ENCODE measurements at regions not wholly inside any gene's neighbourhood (a gene's known extent, or its start where the extent isn't known, plus 50 kb on each side); places are given as distances from the start of the nearest gene placed in this dataset.
A peak's percentile ranks its signal among the peaks of the same experiment; 100 is the strongest.

- Histone ChIP-seq H3K9ac (replicated peaks in 1 of 4; ENCODE audit: extremely low read depth in 1 of 4, low read depth in 3 of 4, low read length in 3 of 4) (no peak overlapping the region), H2BK120ac (replicated peaks; ENCODE audit: low read depth, low read length) (no peak overlapping the region), H4K5ac (ENCODE audit: insufficient read length, low read depth, low read length) (no peak overlapping the region), H3K36me3 (ENCODE audit: control insufficient read depth in 2 of 4, insufficient read depth in 4 of 4, low read length in 3 of 4) (no peaks in the 10 kb centered on the region), H4K91ac (replicated peaks; ENCODE audit: insufficient read length, low read length) (no peak overlapping the region), H3K27ac (ENCODE audit: low read depth, low read length) (no peak overlapping the region; the same call in 1 of the 2 replicates), H3K79me2 (ENCODE audit: control insufficient read depth in 1 of 2, insufficient read depth in 2 of 2, low read length in 2 of 2) (no peaks in the 10 kb centered on the region), H3K23ac (ENCODE audit: insufficient read length) (no peak overlapping the region), H2BK12ac (ENCODE audit: low read depth, low read length) (0 out of 2 replicates have a peak overlapping the region, but pooled peaks have one; percentile 4), H3K4me2 (ENCODE audit: insufficient read depth in 1 of 2, low read depth in 2 of 2, low read length in 2 of 2) (peak overlapping the region in 1 of 2 experiments; percentile 5; a peak in 1 of 4 replicates), H3K14ac (ENCODE audit: insufficient read length) (no peak overlapping the region), H3K4ac (replicated peaks; ENCODE audit: insufficient read length, low read depth, low read length) (no peak overlapping the region), H3K4me3 (ENCODE audit: extremely low read depth in 1 of 4, insufficient read depth in 2 of 4, low read depth in 3 of 4, low read length in 4 of 4) (no peak overlapping the region), H3K4me1 (replicated peaks in 1 of 4; ENCODE audit: control insufficient read depth in 3 of 4, insufficient read depth in 4 of 4, low read length in 3 of 4) (peaks cover 0 to 2% (median 0%) of the 10 kb centered on the region in 4 experiments; a peak in 1 of 7 replicates), H3K9me3 (ENCODE audit: insufficient read depth in 2 of 2, low read depth in 1 of 2, low read length in 1 of 2) (no peaks in the 10 kb centered on the region; a peak in 1 of 4 replicates), H2BK15ac (ENCODE audit: low read length) (no peak overlapping the region), H4K20me1 (replicated peaks in 1 of 2; ENCODE audit: control insufficient read depth in 1 of 2, insufficient read depth in 2 of 2, low read length in 2 of 2) (no peaks in the 10 kb centered on the region), H3K18ac (ENCODE audit: extremely low read depth, low read length) (no peak overlapping the region), H2AK5ac (ENCODE audit: low read depth, low read length) (no peak overlapping the region), H3K23me2 (ENCODE audit: low read depth, low read length) (no peaks in the 10 kb centered on the region), H3K56ac (replicated peaks; ENCODE audit: insufficient read length, low read depth, low read length) (no peak overlapping the region), H2BK20ac (ENCODE audit: low read length) (0 out of 2 replicates have a peak overlapping the region, but pooled peaks have one; percentile 6), H2BK5ac (ENCODE audit: low read depth, low read length) (0 out of 2 replicates have a peak overlapping the region, but pooled peaks have one; percentile 5), H2AFZ (ENCODE audit: low read length) (peak overlapping the region; percentile 92), H4K8ac (ENCODE audit: extremely low read depth, insufficient read depth, low read length) (no peak overlapping the region), H3K27me3 (replicated peaks in 1 of 4; ENCODE audit: control insufficient read depth in 3 of 4, extremely low read depth in 1 of 4, insufficient read depth in 3 of 4, low read length in 3 of 4) (peaks cover 0 to 1% (median 0%) of the 10 kb centered on the region in 4 experiments; a peak in 1 of 7 replicates), H3K79me1 (ENCODE audit: low read depth, low read length) (no peaks in the 10 kb centered on the region)
- ChIA-PET CTCF (ENCODE audit: partially characterized antibody) (no interaction called here), POLR2A (ENCODE audit: partially characterized antibody) (no interaction called here)
- DNase-seq (ENCODE audit: low read depth in 1 of 2, low spot score in 2 of 2) (peak in 1 of 2 experiments; percentile 52), FAIRE-seq (no peak)
- WGBS, 2 experiments (ENCODE audit: extremely low coverage in 1 of 2, insufficient coverage in 1 of 2, insufficient read length in 1 of 2, insufficient replicate concordance in 2 of 2, low coverage in 1 of 2, low lambda C conversion rate in 2 of 2, missing lambda C conversion rate in 1 of 2): 64% methylated on average over 14 of the region's 15 CpGs; no CpG with 5 or more reads in 1 of the 2 experiments
- TF ChIP-seq RAD21 (IDR thresholded peaks at IDR 0.05 in 1 of 2, conservative IDR thresholded peaks at IDR 0.05 in 1 of 2; ENCODE audit: low read depth in 2 of 2, low read length in 2 of 2): no peak
- TF ChIP-seq USF2 (IDR thresholded peaks at IDR 0.05; ENCODE audit: low read length): no peak
- TF ChIP-seq POLR2AphosphoS5 (IDR thresholded peaks at IDR 0.05; ENCODE audit: low read depth, low read length): no peak
- no peak for TF ChIP-seq SIX5 (IDR thresholded peaks at IDR 0.05; ENCODE audit: low read depth, low read length)
- TF ChIP-seq TAF7 (optimal IDR thresholded peaks at IDR 0.05; ENCODE audit: borderline replicate concordance, low read depth, low read length): no peak
- TF ChIP-seq CHD2 (IDR thresholded peaks at IDR 0.05; ENCODE audit: low read length): no peak
- TF ChIP-seq GTF2F1 (IDR thresholded peaks at IDR 0.05; ENCODE audit: borderline replicate concordance, low read depth, low read length): no peak
- no peak for TF ChIP-seq RNF2 (IDR thresholded peaks at IDR 0.05; ENCODE audit: borderline replicate concordance, low read depth, low read length, missing control alignments, poor library complexity, severe bottlenecking)
- TF ChIP-seq KDM5A (IDR thresholded peaks at IDR 0.05; ENCODE audit: low read length): no peak
- TF ChIP-seq EP300 (IDR thresholded peaks at IDR 0.05; ENCODE audit: borderline replicate concordance in 1 of 2, low read depth in 2 of 2, low read length in 2 of 2): no peak
- TF ChIP-seq KDM1A (IDR thresholded peaks at IDR 0.05; ENCODE audit: borderline replicate concordance, low read length): no peak
- no peak for TF ChIP-seq ZNF274 (IDR thresholded peaks at IDR 0.05; ENCODE audit: borderline replicate concordance, extremely low read depth, low read length)
Observed at GRCh38 chr7:54419209-54419608, 123.0 kb upstream of the VSTM2A start.

All from H1 (cell line).